DMS114 treated with DMSO at 0.1 percent for 48 hours (cell line): ENCODE measurements at regions not wholly inside any gene's neighbourhood (a gene's known extent, or its start where the extent isn't known, plus 50 kb on each side); places are given as distances from the start of the nearest gene placed in this dataset.
"Not testable (repeated sequence)": the region's sequence is repeated elsewhere in the genome, so short reads cannot be mapped to it uniquely, and the experiment has no call there.

Source experiments
- DNase-seq: peaks from one replicate; lab custom pipeline; 2025; ENCODE audit not compliant: unreplicated experiment; lab: John Stamatoyannopoulos, UW

- no peak for DNase-seq
Observed at GRCh38 chr9:120338340-120338739, 241.6 kb downstream of the CDK5RAP2 start.

- DNase-seq = no peak
Observed at GRCh38 chr9:120337131-120337530, 242.8 kb downstream of the CDK5RAP2 start.

- DNase-seq = no peak
Observed at GRCh38 chr9:120336753-120337090, 243.2 kb downstream of the CDK5RAP2 start.

- DNase-seq = no peak
Observed at GRCh38 chr9:120336021-120336752, 243.8 kb downstream of the CDK5RAP2 start.

GRCh38 chr9:120331913-120332312, 248.1 kb downstream of the CDK5RAP2 start:
- DNase-seq = no peak

- no peak for DNase-seq
Observed at GRCh38 chr9:120330031-120330430, 249.9 kb downstream of the CDK5RAP2 start.

- no peak for DNase-seq
Observed at GRCh38 chr9:120327322-120327721, 252.6 kb downstream of the CDK5RAP2 start.

GRCh38 chr9:120326049-120326693, 253.8 kb downstream of the CDK5RAP2 start:
- no peak for DNase-seq

GRCh38 chr9:120324996-120325642, 254.8 kb downstream of the CDK5RAP2 start:
- DNase-seq = no peak

- no peak for DNase-seq
Observed at GRCh38 chr9:120324461-120324860, 255.5 kb downstream of the CDK5RAP2 start.

GRCh38 chr9:120323125-120323524, 256.8 kb downstream of the CDK5RAP2 start:
- no peak for DNase-seq

- no peak for DNase-seq
Observed at GRCh38 chr9:120319452-120319851, 260.5 kb downstream of the CDK5RAP2 start.

- DNase-seq = no peak
Observed at GRCh38 chr9:120315154-120315553, 264.8 kb downstream of the CDK5RAP2 start.

GRCh38 chr9:120312031-120312430, 267.9 kb downstream of the CDK5RAP2 start:
- DNase-seq = no peak

- DNase-seq = no peak
Observed at GRCh38 chr9:120310035-120310434, 269.9 kb downstream of the CDK5RAP2 start.

GRCh38 chr9:120308495-120308894, 271.5 kb downstream of the CDK5RAP2 start:
- no peak for DNase-seq

GRCh38 chr9:120307599-120307998, 272.4 kb downstream of the CDK5RAP2 start:
- no peak for DNase-seq

GRCh38 chr9:120306561-120306960, 273.4 kb downstream of the CDK5RAP2 start:
- DNase-seq = no peak

- DNase-seq = no peak
Observed at GRCh38 chr9:120306088-120306487, 273.9 kb downstream of the CDK5RAP2 start.

- DNase-seq = not testable (repeated sequence)
Observed at GRCh38 chr9:120304896-120305295, 275.1 kb downstream of the CDK5RAP2 start.

- DNase-seq = no peak
Observed at GRCh38 chr9:120303519-120303918, 276.4 kb downstream of the CDK5RAP2 start.

GRCh38 chr9:120299785-120300184, 280.2 kb downstream of the CDK5RAP2 start:
- DNase-seq = no peak
